ENCODE measurements at regions not wholly inside any gene's neighbourhood (a gene's known extent, or its start where the extent isn't known, plus 50 kb on each side); places are given as distances from the start of the nearest gene placed in this dataset.
"Not testable (repeated sequence)": the region's sequence is repeated elsewhere in the genome, so short reads cannot be mapped to it uniquely, and the experiment has no call there.

DNA sequence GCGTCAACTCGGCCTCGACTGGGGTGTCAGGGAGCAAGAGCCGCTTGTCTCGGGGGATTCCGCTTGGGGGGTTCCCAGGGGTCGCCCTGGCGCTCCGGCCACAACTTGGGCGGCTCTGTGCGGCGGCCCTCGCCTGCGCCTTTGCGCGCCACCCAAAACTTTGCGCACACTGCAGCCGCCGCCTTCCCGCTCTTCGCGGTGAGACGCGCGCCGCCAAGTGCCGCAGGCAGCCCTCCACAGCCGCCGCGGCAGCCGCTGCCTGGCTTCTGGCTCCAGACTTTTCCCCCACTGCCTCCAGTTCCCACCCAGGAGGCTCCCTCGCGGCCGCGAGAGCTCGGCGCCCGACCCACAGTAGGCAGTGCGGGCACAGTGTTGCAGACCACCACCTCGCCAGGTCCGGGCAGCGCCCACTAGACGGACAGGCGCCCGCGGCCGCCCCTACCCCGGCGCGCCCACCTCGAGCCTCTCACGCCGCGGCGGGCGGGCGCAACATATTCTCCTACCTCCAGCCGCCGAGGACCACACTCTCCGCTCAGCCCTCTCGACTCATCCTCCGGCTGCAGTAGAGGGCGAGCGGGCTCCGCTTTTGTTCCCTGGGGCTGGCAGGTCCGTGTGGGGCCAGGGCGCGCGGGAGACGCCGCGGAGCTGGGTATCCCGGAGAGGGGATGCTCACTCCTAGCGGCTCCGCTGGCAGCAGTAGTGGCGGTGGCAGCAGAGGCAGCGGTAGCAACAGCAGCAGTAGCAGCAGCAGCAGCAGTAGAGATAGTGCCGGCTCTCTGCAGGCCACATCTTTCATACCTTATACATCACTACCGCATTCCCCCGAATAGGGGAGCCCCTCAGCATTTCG is 296.6 kb downstream of the OMA1 start:
- no peak for DNase-seq

DNA sequence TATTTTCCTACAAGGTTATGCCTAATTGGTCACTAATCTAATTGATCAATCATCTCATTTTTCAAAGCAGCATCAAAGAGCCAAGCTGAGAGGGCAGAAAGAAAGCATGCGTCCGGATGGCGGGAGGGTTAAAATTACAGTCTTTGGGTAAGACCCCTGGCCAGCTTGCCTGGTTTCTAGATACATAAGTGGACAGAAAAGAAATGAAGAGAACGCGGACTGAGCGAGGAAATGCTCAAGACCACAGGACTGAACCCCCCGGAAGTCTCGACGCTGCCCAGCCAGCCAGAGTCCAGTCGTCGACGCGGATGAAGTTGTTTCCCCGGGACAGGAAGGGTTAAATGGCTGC is 297.2 kb downstream of the OMA1 start:
- no peak for DNase-seq

DNA sequence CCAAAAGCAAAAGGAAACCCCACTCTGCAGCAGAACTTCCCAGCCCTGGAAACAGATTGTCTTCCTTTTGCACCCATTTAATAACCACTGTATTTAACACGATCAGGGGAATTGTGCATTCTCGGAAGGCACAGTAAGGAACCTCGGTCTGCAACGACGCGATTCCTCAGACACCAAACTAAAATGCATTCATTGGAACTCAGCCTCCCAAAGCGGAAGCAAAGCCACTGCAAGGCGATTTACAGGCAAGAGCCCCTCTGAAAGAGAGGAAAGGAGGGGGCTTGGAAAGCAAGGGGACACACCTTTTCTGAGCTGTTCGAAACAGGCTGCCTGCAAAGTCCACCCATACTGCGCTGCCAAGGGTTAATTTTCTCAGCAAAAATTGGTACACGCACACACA is 297.7 kb downstream of the OMA1 start:
- no peak for DNase-seq

DNA sequence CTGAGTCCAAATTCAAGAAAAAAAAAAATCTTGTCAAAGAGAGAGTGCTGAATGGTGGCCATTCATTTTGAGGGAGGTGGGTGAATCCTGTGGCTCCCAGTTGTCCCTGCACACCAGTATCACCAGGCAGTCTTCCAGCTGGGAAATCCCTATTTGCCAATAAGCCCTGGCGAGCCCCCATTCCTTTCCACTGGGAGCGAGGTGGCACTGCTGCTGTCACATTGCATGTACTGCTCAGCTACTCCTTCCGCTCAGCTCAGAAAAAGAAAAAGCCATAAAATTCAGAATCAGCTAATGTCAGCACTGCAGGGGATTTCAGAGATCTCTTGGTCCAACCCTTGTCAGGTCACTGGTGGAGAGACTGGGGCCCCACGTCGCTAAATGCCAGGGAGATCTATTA is 298.5 kb downstream of the OMA1 start:
- no peak for DNase-seq

DNA sequence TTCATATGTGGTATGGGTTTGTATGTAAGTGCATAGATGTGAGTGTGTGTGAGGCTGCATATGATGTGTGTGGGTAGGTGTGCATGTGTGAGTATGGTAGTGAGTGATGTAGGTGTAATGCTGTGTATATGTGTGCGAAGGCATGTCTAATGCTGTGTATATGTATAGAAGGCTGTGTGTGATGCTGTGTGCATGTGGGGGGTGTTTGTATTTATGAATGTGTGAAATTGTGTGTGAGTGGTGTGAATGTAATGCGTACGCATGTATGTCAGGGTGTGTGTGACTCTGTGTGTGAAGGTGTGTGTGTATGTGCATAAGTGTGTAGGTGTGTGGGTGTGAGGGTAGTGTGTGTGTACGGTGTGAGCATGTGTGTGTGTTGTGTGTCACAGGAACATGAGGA is 300.0 kb downstream of the OMA1 start:
- DNase-seq: no peak

DNA sequence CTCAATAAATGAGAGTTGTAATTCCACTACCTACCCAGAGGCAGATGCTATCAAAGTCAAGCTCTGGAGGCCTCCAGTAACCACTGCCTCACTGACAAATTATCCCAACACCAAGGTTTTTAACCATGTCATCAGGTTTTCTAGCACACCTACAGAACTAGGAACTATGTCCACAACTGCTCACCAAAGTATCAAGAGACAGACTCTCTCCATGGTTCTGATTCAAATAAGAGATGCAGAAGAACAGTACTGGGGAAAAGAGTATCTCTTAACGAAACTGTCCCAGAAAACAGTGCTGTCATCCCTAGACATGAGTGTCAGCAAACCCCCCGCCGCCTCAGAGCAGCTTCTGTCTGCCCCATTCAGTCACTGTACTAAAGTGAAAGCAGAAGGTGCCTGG is 301.7 kb downstream of the OMA1 start:
- DNase-seq: no peak

GRCh38 chr1:58238846-58239245 is 307.7 kb downstream of the OMA1 start:
- no peak for DNase-seq

DNA sequence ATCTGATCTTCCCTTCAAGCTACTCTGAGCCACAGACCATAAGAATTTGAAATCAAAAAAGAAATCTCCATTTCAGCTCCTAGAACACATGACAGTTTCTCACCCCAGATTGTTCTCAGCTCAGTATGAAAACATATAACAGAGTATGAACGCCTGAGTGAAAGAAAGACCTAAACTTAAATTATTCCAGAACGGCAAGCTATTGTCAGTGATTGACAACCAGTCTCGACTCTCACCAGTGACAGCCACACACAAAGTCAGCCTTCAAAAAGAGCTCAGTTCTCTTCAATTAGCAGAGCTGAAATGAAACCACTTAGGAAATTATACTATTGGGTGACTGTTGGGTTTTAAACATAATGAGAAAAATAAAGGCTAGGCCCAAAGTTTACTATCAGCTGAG is 312.8 kb downstream of the OMA1 start:
- DNase-seq: no peak

GRCh38 chr1:58231204-58231603 is 315.3 kb downstream of the OMA1 start:
- DNase-seq: no peak

- DNase-seq: no peak
These were observed 318.9 kb downstream of the OMA1 start for GRCh38 chr1:58227604-58228003.

DNA sequence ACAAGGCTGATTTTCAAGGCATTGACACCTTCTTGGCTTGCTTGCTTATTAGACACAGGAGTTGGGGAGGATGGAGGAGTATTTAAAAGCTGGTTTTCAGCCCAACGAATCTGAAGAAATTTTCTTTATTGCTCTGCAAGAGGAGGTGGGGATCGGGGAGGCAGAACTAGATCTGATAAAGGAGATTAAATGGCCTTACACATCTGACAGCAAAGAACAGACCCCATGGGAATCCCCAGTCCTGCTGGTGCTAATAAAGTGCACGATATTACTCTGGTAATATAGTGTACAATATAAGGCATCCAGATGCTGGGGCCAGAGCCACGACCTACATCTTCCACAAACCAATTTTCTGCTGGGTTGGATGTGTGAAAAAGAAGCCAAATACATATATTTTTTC is 323.0 kb downstream of the OMA1 start:
- DNase-seq: no peak

GRCh38 chr1:58220836-58221472 is 325.6 kb downstream of the OMA1 start:
- no peak for DNase-seq

DNA sequence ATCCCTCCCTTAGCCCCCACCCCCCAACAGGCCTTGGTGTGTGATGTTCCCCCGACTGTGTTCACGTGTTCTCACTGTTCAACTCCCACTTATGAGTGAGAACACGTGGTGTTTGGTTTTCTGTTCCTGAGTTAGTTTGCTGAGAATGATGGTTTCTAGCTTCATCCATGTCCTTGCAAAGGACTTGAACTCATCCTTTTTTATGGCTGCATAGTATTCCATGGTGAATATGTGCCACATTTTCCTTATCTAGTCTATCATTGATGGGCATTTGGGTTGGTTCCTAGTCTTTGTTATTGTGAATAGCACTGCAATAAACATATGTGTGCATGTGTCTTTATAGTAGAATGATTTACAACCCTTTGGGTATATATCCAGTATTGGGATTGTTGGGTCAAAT is 330.4 kb downstream of the OMA1 start:
- not testable (repeated sequence) for DNase-seq

GRCh38 chr1:58214674-58215073 is 331.9 kb downstream of the OMA1 start:
- DNase-seq: no peak

- DNase-seq: no peak
These were observed 334.7 kb downstream of the OMA1 start for GRCh38 chr1:58211869-58212268.

DNA sequence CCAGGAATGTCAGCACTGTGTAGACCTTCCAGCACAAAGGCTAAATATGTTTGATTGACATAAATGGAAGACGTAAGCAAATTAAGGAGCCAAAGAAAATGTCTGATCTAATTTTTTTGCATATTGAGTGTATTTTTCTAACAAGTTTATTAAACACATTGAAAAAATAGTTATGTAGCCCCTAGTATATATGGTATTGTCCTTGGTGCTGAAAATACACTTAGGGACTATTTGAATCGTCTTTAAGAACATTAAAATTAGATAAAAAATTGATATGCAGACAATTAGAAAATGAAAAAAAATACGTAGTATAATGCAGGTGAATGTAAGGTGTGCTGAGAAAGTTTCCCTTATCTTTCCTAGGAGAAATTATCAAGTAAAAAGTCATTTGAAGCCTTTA is 337.0 kb downstream of the OMA1 start:
- no peak for DNase-seq

DNA sequence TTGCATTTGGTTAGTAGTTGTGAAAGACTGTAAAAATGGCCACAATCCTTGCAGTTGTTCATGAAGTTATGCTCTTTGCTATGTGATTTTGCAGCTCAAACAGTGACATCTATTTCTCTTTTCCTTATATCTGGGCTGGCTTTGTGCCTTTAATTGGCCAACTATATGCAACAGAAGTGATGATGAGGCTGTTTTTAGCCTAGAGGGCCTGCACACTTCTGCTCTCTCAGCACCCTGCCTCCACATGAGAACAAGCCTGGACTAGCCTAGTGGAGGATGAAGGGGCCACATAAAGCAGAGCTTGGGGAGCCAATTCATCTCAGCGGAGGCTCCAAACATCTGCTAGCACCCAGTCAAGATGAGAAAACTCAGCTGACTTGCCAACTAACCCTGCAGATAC is 339.8 kb downstream of the OMA1 start:
- no peak for DNase-seq

- no peak for DNase-seq
These were observed 342.2 kb downstream of the OMA1 start for GRCh38 chr1:58204284-58204683.

DNA sequence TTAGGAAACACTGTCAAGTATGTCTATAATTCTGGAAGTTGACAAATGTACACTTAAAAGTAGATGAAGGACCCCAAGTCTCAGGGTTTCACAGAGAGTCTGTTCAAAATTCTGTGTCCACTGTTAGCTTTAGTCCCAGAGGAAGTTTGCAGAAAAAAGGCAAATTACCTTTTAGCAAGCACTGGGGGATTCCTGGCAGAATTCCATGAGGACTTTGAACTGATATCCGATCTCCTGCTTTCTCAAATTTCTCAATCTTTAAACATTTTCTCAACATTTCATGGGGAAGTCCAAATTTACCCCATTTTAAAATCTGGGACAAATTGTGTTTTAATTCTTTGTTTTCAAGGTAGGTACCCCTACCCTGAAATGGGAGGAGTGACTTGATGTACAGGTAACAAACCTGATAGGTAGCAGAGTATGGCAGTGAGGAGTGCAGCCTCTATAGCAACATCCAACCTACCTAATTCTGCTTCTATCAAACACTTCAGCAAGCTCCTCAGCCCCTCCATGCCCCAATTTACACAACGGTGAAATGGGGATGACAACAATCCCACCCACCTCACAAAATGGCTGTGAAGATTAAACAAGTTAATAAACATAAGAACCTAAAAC is 344.9 kb downstream of the OMA1 start:
- DNase-seq: no peak

DNA sequence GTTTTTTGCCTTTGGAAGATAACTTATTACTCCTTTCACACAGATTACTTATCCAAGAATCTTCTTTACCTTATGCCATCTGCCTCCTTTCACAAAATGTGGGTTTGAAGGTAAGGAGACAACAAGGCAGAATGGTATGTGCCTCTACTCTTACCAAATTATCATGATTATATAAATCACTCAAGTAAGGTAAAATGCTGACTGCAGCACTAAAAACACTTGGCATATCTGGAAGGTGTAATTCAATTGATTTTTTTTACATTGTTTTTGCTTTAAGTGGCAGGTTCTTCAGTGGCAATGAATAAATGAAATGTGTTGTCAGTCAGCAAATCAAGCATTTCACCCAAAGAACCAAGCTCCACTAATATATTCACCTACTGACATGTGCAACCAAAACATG is 346.1 kb downstream of the OMA1 start:
- DNase-seq: no peak

DNA sequence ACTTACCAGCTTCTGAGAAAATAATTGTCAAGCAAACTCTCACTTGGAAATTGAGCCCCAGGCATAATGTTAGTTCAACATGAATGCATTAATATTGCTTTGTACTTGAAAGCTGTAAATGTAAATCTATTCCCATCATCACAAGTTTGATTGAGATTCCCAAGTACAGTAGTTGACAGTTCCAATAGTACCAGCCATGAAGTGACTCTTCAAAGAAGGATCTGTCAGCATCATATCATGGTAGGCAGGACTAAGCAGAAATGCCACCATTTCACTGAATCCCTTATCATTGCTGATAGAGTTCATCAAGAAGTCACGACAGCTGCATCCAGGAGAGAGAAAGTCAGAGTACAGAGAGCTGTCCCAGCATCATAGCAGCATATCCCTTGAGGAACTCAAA is 348.7 kb downstream of the OMA1 start:
- DNase-seq: no peak

GRCh38 chr1:58190267-58190988 is 356.1 kb downstream of the OMA1 start:
- DNase-seq: no peak

- no peak for DNase-seq
These were observed 357.1 kb downstream of the OMA1 start for GRCh38 chr1:58189453-58189852.

GRCh38 chr1:58183286-58183685 is 363.2 kb downstream of the OMA1 start:
- DNase-seq: no peak

Measured in Kasumi-1 (cell line).